Gastrocnemius medialis (tissue), 4 donors: ENCODE measurements at regions not wholly inside any gene's neighbourhood (a gene's known extent, or its start where the extent isn't known, plus 50 kb on each side); places are given as distances from the start of the nearest gene placed in this dataset.
"Not testable (repeated sequence)": the region's sequence is repeated elsewhere in the genome, so short reads cannot be mapped to it uniquely, and the experiment has no call there.

Experiments used
- ATAC-seq, 2 donors: fragments of 150-250 bp; one replicate each; pipeline ENCODE4 v1.9.1; 2016
- DNase-seq, 2 donors: peaks; one replicate each; pipeline ENCODE4 v3.0.0-alpha.2; 2019
- H3K27ac ChIP-seq, 4 donors: fragments of 200-600 bp; sonication (generic); 1 replicate in 1 of 4; 2 replicates in 3 of 4; pipeline ENCODE4 v1.5.1; 2016 to 2018; ENCODE audit warnings: mild to moderate bottlenecking in 2 of 4, moderate library complexity in 1 of 4
- H3K27me3 ChIP-seq, 3 donors: fragments of 200-600 bp; sonication (generic) in 2 of 3; 1 replicate in 1 of 3; 2 replicates in 2 of 3; pipeline versions ENCODE4 v1.5.1 to v1.6.0; 2016 to 2019; ENCODE audit warnings: mild to moderate bottlenecking in 1 of 3, moderate library complexity in 1 of 3
- H3K36me3 ChIP-seq, 2 donors: fragments of 200-600 bp; sonication (generic) in 1 of 2; one replicate each; pipeline ENCODE4 v1.5.1; 2017 to 2018
- H3K4me1 ChIP-seq, 2 donors: fragments of 200-600 bp; sonication (generic) in 1 of 2; one replicate each; pipeline ENCODE4 v1.5.1; 2016 to 2017; ENCODE audit warnings: mild to moderate bottlenecking in 2 of 2
- H3K4me3 ChIP-seq, 4 donors: fragments of 200-600 bp; sonication (generic) in 3 of 4; 1 replicate in 1 of 4; 2 replicates in 3 of 4; pipeline ENCODE4 v1.5.1; 2016 to 2019; ENCODE audit warnings: mild to moderate bottlenecking in 2 of 4
- H3K9me3 ChIP-seq, 3 donors: fragments of 200-600 bp; sonication (generic) in 2 of 3; 1 replicate in 1 of 3; 2 replicates in 2 of 3; pipeline ENCODE4 v1.5.1; 2016 to 2019
- POLR2A ChIP-seq, 2 donors: fragments of 450-650 bp; IDR thresholded peaks; one replicate each; pipeline ENCODE4 v1.6.1; 2017; ENCODE audit warnings: antibody characterized with exemption in 2 of 2, mild to moderate bottlenecking in 2 of 2, moderate library complexity in 2 of 2
- in situ Hi-C, 4 donors: fragments of 200-750 bp; cut with MboI; loops; one replicate each; pipeline versions ENCODE4 v1.15.0 to v1.8.0; 2017; ENCODE audit warnings: low sequenced_read_pairs in 4 of 4
- intact Hi-C: fragments of 100-400 bp; cut with DNase I; formaldehyde crosslinking; loops from one replicate; pipeline ENCODE4 v1.15.1; 2023; ENCODE audit warnings: low total_unique reads
- TF ChIP-seq, protein P1 (sequence below), 5 experiments: fragments of 450-650 bp in 3 of 5; fragments of 200-600 bp in 2 of 5; sonication (generic) in 2 of 5; IDR thresholded peaks in 4 of 5; conservative IDR thresholded peaks in 1 of 5; 1 replicate in 4 of 5; 2 replicates in 1 of 5; pipeline ENCODE4 v1.5.1; 2016 to 2019; ENCODE audit warnings: antibody characterized with exemption in 5 of 5, mild to moderate bottlenecking in 3 of 5, moderate library complexity in 3 of 5

DNA sequence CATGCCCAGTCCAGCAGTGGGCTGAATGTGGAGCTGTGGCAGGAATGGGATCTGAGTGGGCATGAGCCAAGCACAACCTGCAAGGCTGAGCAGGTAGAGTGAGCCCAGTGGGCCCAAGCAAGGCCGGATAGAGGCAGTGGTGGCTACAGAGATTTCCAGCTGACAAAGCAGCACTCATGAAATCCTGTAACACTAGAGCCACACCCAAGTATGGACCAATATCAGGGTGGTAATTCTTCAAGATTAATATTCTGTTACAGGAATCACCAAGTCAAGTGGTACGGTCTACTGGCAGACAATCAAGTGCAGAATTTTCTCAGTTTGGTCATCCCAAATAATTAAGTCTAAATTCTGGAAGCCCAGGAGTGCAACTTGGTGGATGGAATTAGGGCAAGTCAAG is 132.4 kb upstream of the ENPEP start:
- no peak overlapping the region for H3K27ac ChIP-seq
- no peaks in the 10 kb centered on the region for H3K9me3 ChIP-seq
- no peaks in the 10 kb centered on the region for H3K36me3 ChIP-seq
- in situ Hi-C loops (loop anchor here in 2 of 4 donors (10.0 to 25.0 kb wide), 2 partner anchors 161 to 169 kb away; no protein-coding TSS in a partner anchor), intact Hi-C loops (loop anchor here (1.0 kb wide), 1 partner anchor 166 kb away; no protein-coding TSS in a partner anchor)
- ATAC-seq (no peak), DNase-seq (no peak)
- H3K27me3 ChIP-seq = no peaks in the 10 kb centered on the region
- H3K4me3 ChIP-seq = no peak overlapping the region
- no peaks in the 10 kb centered on the region for H3K4me1 ChIP-seq
- TF ChIP-seq, protein P1, sequence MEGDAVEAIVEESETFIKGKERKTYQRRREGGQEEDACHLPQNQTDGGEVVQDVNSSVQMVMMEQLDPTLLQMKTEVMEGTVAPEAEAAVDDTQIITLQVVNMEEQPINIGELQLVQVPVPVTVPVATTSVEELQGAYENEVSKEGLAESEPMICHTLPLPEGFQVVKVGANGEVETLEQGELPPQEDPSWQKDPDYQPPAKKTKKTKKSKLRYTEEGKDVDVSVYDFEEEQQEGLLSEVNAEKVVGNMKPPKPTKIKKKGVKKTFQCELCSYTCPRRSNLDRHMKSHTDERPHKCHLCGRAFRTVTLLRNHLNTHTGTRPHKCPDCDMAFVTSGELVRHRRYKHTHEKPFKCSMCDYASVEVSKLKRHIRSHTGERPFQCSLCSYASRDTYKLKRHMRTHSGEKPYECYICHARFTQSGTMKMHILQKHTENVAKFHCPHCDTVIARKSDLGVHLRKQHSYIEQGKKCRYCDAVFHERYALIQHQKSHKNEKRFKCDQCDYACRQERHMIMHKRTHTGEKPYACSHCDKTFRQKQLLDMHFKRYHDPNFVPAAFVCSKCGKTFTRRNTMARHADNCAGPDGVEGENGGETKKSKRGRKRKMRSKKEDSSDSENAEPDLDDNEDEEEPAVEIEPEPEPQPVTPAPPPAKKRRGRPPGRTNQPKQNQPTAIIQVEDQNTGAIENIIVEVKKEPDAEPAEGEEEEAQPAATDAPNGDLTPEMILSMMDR (IDR thresholded peaks at IDR 0.05 in 4 of 5, conservative IDR thresholded peaks at IDR 0.05 in 1 of 5) = no peak
- no peak for TF ChIP-seq POLR2A (IDR thresholded peaks at IDR 0.05)

DNA sequence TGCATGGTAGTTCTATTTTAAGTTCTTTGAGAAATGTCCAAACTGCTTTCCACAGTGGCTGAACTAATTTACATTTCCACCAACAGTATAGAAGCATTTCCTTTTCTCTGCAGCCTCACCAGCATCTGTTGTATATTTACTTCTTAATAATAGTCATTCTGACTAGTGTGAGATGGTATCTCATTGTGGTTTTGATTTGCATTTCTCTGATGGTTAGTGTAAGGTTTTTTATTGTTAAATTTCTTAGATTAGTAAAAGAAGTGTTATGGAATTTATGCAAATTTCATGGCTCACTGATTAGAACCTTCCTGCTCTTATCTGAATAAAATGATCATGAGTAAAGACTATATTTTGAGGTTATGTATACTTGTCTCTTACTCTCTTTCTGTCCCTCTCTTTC is 134.8 kb upstream of the ENPEP start:
- H3K4me1 ChIP-seq, H3K36me3 ChIP-seq, H3K9me3 ChIP-seq, intact Hi-C loops, ATAC-seq, H3K27me3 ChIP-seq, H3K4me3 ChIP-seq, DNase-seq, H3K27ac ChIP-seq: not testable (repeated sequence)
- in situ Hi-C loops = loop anchor here in 2 of 4 donors (10.0 to 25.0 kb wide), 2 partner anchors 164 to 171 kb away; no protein-coding TSS in a partner anchor

DNA sequence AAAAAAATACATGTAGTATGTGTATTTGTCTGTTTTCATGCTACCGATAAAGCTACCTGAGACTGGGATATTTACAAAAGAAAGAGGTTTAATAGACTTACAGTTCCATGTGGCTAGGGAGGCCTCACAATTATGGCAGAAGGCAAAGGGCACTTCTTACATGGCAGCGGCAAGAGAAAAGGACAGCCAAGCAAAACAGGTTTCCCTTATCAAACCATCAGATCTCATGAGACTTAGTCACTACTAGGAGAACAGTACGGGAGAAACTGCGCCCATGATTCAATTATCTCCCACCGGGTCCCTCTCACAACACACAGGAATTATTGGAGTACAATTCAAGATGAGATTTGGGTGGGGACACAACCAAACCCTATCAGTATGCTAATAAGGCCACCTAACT is 137.0 kb upstream of the ELOVL6 start:
- Histone ChIP-seq H3K27ac (no peak overlapping the region), H3K4me3 (no peak overlapping the region), H3K9me3 (no peaks in the 10 kb centered on the region), H3K36me3 (no peaks in the 10 kb centered on the region), H3K27me3 (no peaks in the 10 kb centered on the region), H3K4me1 (no peaks in the 10 kb centered on the region)
- ATAC-seq (no peak), DNase-seq (no peak)
- in situ Hi-C loops = loop anchor here in 1 of 4 donors (25.0 kb wide), 1 partner anchor 177 kb away; no protein-coding TSS in a partner anchor
- intact Hi-C loops = no loop called here
- TF ChIP-seq POLR2A (IDR thresholded peaks at IDR 0.05) = no peak

- Histone ChIP-seq H3K4me1 (no peaks in the 10 kb centered on the region), H3K36me3 (no peaks in the 10 kb centered on the region), H3K9me3 (no peaks in the 10 kb centered on the region), H3K27me3 (no peaks in the 10 kb centered on the region), H3K4me3 (no peak overlapping the region), H3K27ac (no peak overlapping the region)
- TF ChIP-seq, protein P1 (IDR thresholded peaks at IDR 0.05 in 4 of 5, conservative IDR thresholded peaks at IDR 0.05 in 1 of 5) = no peak
- TF ChIP-seq POLR2A (IDR thresholded peaks at IDR 0.05) = no peak
- intact Hi-C loops = no loop called here
- in situ Hi-C loops = loop anchor here in 1 of 4 donors (25.0 kb wide), 1 partner anchor 180 kb away; no protein-coding TSS in a partner anchor
- ATAC-seq (no peak), DNase-seq (no peak)
Measured at GRCh38 chr4:110332483-110332882, 134.1 kb upstream of the ELOVL6 start.

DNA sequence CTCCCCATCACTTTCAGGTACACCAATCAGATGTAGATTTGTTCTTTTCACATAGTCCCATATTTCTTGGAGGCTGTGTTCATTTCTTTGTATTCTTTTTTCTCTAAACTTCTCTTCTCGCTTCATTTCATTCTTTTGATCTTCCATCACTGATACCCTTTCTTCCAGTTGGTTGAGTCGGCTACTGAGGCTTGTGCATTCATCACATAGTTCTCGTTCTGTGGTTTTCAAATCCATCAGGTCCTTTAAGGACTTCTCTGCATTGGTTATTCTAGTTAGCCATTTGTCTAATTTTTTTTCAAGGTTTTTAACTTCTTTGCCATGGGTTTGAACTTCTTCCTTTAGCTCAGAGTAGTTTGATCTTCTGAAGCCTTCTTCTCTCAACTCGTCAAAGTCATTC is 128.0 kb upstream of the ELOVL6 start:
- in situ Hi-C loops = loop anchor here in 1 of 4 donors (25.0 kb wide), 1 partner anchor 186 kb away; no protein-coding TSS in a partner anchor
- DNase-seq, ATAC-seq, H3K4me1 ChIP-seq, H3K27ac ChIP-seq, H3K36me3 ChIP-seq, H3K9me3 ChIP-seq, H3K27me3 ChIP-seq, intact Hi-C loops, H3K4me3 ChIP-seq: not testable (repeated sequence)

DNA sequence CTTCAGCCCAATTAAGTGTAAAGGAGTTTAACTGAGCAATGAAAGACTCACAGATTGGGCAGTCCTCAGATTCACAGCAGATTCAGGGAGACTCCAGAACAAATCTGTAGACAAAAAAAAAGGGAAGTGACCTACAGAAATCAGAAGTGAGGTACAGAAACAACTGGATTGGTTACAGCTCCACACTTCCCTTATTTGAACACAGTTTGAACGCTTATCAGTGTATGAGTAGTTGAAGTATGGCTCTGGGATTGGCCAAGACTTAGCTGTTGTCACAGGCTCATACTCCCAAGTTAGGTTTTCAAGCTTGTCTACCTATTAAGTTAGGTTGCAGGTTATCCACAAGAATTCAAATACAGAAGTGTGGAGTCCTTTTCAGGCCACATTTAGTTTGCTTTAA is 112.4 kb upstream of the ELOVL6 start:
- no peak overlapping the region for H3K4me3 ChIP-seq
- intact Hi-C loops (no loop called here), in situ Hi-C loops (loop anchor here in 1 of 4 donors (10.0 kb wide), 1 partner anchor 194 kb away; no protein-coding TSS in a partner anchor)
- no peak overlapping the region for H3K27ac ChIP-seq
- no peak for ATAC-seq
- H3K9me3 ChIP-seq = no peaks in the 10 kb centered on the region
- DNase-seq = no peak
- H3K4me1 ChIP-seq = peaks cover 7% of the 10 kb centered on the region in 2 donors
- no peaks in the 10 kb centered on the region for H3K27me3 ChIP-seq
- H3K36me3 ChIP-seq = no peaks in the 10 kb centered on the region
- TF ChIP-seq, protein P1 (IDR thresholded peaks at IDR 0.05 in 4 of 5, conservative IDR thresholded peaks at IDR 0.05 in 1 of 5) = no peak
- TF ChIP-seq POLR2A (IDR thresholded peaks at IDR 0.05) = no peak
